ENCODE measurements at regions not wholly inside any gene's neighbourhood (a gene's known extent, or its start where the extent isn't known, plus 50 kb on each side); places are given as distances from the start of the nearest gene placed in this dataset.

- DNase-seq: no peak
Measured at GRCh38 chr22:48872271-48873190, 955.1 kb downstream of the BRD1 start.

- no peak for DNase-seq
Measured at GRCh38 chr22:48871176-48871840, 956.4 kb downstream of the BRD1 start.

GRCh38 chr22:48870436-48870835 lies 957.2 kb downstream of the BRD1 start:
- DNase-seq: no peak

- DNase-seq: no peak
Measured at GRCh38 chr22:48869788-48870187, 957.9 kb downstream of the BRD1 start.

DNA sequence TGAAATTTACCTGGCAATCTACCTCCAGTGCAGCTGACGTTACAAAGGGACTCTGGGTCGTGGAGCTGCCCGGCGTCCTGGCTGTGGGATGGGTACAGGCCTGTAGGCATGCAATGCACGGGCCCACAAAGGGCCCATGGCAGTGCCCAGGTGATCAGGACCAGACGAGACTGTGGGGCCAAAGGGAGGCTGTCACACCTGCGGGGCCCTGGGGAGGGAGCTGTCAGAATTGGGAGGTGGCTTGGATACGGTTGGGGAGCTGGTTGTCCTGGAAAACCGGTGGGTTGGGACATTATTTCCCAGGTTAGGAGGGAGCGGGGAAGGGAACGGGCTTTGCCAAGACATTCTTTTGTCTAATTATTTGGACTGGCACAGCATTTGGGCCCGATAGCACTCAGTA lies 958.5 kb downstream of the BRD1 start:
- DNase-seq: no peak

GRCh38 chr22:48868554-48868953 lies 959.1 kb downstream of the BRD1 start:
- no peak for DNase-seq

- no peak for DNase-seq
Measured at GRCh38 chr22:48867891-48868290, 959.8 kb downstream of the BRD1 start.

GRCh38 chr22:48866906-48867681 lies 960.6 kb downstream of the BRD1 start:
- DNase-seq: no peak

DNA sequence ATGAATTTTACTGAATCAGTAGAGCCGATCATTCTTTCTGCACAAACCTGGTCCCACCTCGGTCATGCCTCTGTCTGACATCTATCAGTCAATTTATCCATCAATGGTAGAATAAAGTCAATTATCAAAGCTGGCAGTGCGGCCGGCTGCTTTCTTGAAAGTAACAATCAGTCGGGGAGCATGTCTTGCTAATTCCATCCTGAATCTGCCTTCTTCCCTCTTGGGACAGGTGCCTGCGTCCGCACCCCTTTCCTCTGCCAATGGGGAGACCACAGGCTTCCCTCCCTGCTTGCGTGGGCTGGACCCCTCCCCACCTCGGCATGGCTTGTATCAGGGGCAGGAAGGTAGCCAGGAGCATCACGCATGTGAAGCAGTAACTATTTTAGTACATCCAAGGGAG lies 962.9 kb downstream of the BRD1 start:
- no peak for DNase-seq

GRCh38 chr22:48863965-48864528 lies 963.6 kb downstream of the BRD1 start:
- no peak for DNase-seq

DNA sequence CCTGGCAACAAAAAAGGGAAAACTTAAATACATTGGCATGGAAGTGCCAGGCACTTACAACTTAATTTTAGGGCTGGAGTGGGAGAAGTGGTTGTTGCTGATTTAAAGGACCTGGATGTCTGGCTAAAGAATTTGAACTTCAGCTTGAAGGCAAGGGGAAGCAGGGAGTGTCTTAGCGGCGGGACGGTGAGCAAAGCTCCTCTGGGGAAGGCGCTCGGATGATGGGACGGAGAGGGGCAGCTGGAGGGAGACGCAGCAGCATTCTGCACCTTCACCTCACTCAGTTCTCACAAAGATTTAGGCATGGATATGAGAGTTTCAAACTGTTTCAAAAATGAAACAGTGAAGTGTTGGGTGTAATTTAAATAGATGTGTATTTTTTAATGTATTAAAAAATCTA lies 967.1 kb downstream of the BRD1 start:
- no peak for DNase-seq

- DNase-seq: no peak
Measured at GRCh38 chr22:48858856-48859255, 968.8 kb downstream of the BRD1 start.

- no peak for DNase-seq
Measured at GRCh38 chr22:48858121-48858520, 969.6 kb downstream of the BRD1 start.

- DNase-seq: no peak
Measured at GRCh38 chr22:48857202-48857805, 970.4 kb downstream of the BRD1 start.

DNA sequence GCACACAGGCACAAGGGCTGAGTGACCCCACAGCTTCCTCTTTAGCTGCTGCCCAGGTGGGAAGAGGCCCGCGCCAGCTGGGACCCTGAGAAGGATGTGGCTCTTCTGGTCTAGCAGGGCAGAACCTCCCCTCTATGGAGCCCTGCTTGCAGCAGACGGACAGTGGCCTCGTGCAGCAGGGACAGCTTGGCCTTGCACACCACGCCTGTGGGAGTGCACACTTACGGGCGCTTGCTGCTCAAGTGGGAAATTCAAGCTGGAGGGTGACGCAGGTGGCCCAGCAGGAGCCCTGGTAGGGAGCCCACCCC lies 971.4 kb downstream of the BRD1 start:
- no peak for DNase-seq

DNA sequence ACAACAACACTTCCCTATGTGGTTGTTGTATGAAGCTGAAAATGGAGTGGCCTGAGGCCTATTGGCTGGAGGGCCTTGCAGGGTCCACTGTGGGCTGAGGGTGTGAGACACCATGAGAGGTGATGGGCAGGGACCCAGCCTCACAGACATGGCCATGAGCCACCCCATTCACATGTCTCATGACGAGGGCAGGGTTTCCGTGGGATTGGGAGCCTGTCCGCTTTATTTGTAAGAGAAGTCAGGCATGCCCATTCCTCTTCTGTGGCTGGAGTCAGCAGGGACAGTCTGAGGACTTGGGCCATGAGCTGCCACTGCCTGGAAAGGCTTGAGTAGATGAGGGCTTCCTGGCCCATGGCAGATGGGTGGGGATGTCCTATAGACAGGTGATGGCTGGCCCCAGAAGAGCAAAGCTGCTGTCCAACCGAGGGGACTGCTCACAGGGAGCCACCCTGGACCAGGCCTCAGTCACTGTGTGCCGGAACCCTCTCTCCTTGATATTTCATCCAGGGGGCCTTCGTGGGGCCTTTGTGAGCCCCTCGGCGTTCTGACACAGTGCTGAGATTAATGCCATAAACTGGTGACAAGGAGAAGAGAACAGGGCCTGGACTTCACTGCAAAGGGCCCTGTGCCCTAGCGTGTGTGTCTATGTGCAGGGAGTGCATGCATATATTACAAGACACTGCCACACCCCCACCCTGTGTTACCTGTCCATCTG lies 971.9 kb downstream of the BRD1 start:
- no peak for DNase-seq

GRCh38 chr22:48855013-48855412 lies 972.7 kb downstream of the BRD1 start:
- DNase-seq: no peak

GRCh38 chr22:48853627-48854240 lies 973.9 kb downstream of the BRD1 start:
- no peak for DNase-seq

- no peak for DNase-seq
Measured at GRCh38 chr22:48851933-48852549, 975.6 kb downstream of the BRD1 start.

DNA sequence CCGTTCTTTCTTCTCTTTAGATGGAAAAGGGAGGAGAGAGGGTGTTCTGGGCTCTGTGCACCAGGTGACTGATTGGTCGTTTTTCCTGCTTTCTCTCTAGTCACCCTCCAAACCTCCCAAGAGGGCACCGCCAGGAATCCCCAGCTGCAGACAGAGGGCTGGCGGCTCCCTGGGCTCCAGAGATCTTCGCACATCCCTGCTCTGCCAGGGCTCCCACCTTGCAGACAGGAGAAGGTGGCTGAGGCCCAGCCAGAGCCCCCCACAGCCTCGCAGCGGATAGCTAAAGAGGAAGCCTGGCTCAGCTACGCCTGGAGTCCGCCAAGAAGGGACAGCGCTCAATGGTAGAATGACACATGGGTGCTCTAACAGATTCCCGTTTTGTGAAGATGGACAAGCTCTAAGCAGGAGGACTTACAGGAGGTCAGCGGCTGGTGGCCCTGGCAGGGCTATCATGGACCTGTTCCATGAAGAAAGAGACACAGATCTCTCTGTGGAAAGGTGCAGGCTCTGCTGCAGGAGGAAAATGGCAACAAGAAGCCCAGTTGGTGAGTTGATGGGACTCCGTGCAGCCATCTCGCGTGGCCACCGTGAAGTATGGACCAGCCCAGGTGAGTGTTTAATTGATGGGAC lies 976.9 kb downstream of the BRD1 start:
- DNase-seq: no peak

Data from CD4-positive, alpha-beta T cell treated with Interleukin-1 beta for 1 hour (primary cell).